ENCODE measurements at regions not wholly inside any gene's neighbourhood (a gene's known extent, or its start where the extent isn't known, plus 50 kb on each side); places are given as distances from the start of the nearest gene placed in this dataset.

DNA sequence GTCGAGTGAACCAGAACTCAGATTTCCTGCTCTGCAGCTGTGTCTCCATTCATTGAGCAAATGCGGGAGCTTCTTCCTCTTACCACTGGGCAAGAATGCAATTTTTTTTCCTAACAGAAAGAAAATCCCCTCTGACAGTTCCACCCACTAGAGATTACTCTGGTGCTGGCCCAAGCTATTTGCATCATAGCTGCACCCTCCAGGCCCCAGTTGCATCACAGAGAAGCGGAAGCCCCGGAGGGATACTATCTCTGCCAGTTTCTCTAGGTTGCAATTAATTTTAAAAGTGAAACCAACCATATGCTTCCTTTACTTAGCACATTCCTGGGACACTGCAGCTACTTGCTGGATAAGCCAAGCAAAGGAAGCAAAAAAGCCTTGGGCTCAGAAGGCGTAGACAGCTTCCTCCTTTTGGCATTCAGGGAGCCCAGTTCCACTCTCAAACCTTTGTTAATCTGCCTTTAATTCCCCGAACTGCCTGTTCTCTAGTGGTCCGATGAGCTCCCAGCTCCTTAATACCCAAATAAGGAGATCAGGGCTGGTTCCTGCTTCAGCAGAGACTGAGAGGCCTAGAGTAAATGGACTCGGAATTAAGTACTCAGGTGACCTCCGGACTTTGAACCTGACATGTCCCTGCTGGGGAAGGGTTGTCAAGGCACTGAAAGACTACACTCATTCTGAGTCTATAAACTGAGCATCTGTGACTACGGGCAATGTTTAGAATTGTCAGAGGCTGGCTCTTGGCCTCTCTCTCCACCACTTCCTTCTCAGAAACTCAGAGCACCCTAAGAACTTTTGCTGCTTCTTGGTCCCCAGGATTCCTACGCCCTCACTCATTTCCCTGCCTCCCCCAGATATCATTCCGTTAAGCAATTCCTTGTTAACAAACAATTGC lies 72.5 kb upstream of the TNFSF18 start:
- Histone ChIP-seq H3K4me2 (peak overlapping the region; percentile 45), H3K27ac (no peak overlapping the region), H3F3A (ENCODE audit: low read depth) (peaks cover 13% of the 10 kb centered on the region), H2AFZ (replicated peaks) (no peak overlapping the region), H3K27me3 (no peaks in the 10 kb centered on the region), H3K79me2 (ENCODE audit: low read depth) (no peaks in the 10 kb centered on the region), H3K4me3 (no peak overlapping the region), H4K20me1 (ENCODE audit: low read depth) (no peaks in the 10 kb centered on the region), H3K9ac (no peak overlapping the region), H3K36me3 (no peaks in the 10 kb centered on the region), H3K9me3 (ENCODE audit: low read depth) (no peaks in the 10 kb centered on the region), H3K4me1 (peaks cover 8% of the 10 kb centered on the region)
- Mint-ChIP-seq H3K4me3 (peak overlapping the region; percentile 28), H3K27me3 (ENCODE audit: insufficient read depth, low read depth) (peaks cover 2% of the 10 kb centered on the region), H3K36me3 (no peaks in the 10 kb centered on the region), H3K4me1 (peaks cover 14% of the 10 kb centered on the region), H3K27ac (peak overlapping the region; percentile 70), H3K9me3 (no peaks in the 10 kb centered on the region)
- no peak for TF ChIP-seq EZH2phosphoT487 (IDR thresholded peaks at IDR 0.05)
- TF ChIP-seq, protein P1, sequence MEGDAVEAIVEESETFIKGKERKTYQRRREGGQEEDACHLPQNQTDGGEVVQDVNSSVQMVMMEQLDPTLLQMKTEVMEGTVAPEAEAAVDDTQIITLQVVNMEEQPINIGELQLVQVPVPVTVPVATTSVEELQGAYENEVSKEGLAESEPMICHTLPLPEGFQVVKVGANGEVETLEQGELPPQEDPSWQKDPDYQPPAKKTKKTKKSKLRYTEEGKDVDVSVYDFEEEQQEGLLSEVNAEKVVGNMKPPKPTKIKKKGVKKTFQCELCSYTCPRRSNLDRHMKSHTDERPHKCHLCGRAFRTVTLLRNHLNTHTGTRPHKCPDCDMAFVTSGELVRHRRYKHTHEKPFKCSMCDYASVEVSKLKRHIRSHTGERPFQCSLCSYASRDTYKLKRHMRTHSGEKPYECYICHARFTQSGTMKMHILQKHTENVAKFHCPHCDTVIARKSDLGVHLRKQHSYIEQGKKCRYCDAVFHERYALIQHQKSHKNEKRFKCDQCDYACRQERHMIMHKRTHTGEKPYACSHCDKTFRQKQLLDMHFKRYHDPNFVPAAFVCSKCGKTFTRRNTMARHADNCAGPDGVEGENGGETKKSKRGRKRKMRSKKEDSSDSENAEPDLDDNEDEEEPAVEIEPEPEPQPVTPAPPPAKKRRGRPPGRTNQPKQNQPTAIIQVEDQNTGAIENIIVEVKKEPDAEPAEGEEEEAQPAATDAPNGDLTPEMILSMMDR (IDR thresholded peaks at IDR 0.05): no peak
- no peak for TF ChIP-seq EZH2 (IDR thresholded peaks at IDR 0.05)
- DNase-seq (ENCODE audit: low spot score): peak; percentile 65

DNA sequence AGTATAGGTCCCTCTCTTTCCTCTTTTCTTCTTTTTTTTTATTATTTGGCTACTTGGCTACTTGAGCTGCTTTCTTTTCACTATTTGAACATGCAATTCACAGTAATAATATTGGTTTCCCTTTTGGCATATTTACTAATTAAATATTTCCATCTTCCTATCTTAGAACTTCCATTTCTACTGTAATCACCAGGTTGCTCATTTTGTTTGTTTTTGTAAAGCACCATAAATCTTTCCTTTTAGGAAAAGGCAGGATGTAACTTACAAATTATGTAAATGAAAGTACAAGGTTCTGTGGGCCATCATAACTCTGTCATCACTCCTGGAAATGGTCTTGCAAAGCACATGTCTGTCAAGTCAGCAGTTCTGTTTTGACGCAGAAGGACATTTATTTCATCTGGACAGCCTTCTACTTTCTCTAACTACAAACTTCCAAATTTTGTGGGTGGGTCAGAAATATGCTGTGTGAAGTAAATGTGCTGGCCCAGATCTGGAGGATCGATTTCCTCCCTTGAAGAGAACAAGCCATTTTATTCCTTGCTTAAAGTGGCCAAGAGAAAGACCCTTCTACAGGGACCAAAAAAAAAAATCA lies 71.7 kb upstream of the TNFSF18 start:
- peak overlapping the region; percentile 43 for H3K27ac Mint-ChIP-seq
- no peak overlapping the region for H3K9ac ChIP-seq
- no peak overlapping the region for H2AFZ ChIP-seq (replicated peaks)
- peaks cover 14% of the 10 kb centered on the region for H3K4me1 Mint-ChIP-seq
- peaks cover 13% of the 10 kb centered on the region for H3F3A ChIP-seq (ENCODE audit: low read depth)
- no peak for DNase-seq (ENCODE audit: low spot score)
- no peaks in the 10 kb centered on the region for H3K36me3 Mint-ChIP-seq
- H4K20me1 ChIP-seq (ENCODE audit: low read depth): no peaks in the 10 kb centered on the region
- no peak overlapping the region for H3K27ac ChIP-seq
- no peaks in the 10 kb centered on the region for H3K79me2 ChIP-seq (ENCODE audit: low read depth)
- H3K36me3 ChIP-seq: no peaks in the 10 kb centered on the region
- H3K27me3 Mint-ChIP-seq (ENCODE audit: insufficient read depth, low read depth): peaks cover 2% of the 10 kb centered on the region
- no peaks in the 10 kb centered on the region for H3K27me3 ChIP-seq
- TF ChIP-seq, protein P1 (IDR thresholded peaks at IDR 0.05): no peak
- TF ChIP-seq EZH2phosphoT487 (IDR thresholded peaks at IDR 0.05) (no peak), EZH2 (IDR thresholded peaks at IDR 0.05) (no peak)
- peaks cover 8% of the 10 kb centered on the region for H3K4me1 ChIP-seq
- peak overlapping the region; percentile 45 for H3K4me2 ChIP-seq
- H3K9me3 ChIP-seq (ENCODE audit: low read depth): no peaks in the 10 kb centered on the region
- no peak overlapping the region for H3K4me3 ChIP-seq
- H3K4me3 Mint-ChIP-seq: no peak overlapping the region
- no peaks in the 10 kb centered on the region for H3K9me3 Mint-ChIP-seq

DNA sequence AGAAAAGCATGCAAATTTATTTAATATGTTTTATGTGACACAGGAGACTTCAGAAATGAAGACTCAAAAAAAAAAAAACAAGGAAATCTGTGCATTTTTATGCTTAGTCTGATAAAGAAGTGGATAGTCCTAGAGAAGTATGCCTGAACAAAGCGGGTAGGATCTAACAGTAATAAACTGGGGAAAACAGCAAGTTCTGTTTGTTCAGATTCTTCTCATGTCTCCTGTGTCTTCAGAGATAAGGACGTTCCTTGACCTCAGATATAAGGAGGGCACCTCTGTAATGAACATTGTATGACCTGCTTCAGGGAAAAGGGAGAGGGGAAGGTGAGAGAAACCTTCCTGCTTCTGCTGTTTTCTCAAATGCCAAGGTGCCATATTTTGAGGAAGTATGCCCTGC lies 67.7 kb upstream of the TNFSF18 start:
- Histone ChIP-seq H3F3A (ENCODE audit: low read depth) (peaks cover 11% of the 10 kb centered on the region), H2AFZ (replicated peaks) (no peak overlapping the region), H3K4me3 (no peak overlapping the region), H3K27me3 (no peaks in the 10 kb centered on the region), H3K9me3 (ENCODE audit: low read depth) (no peaks in the 10 kb centered on the region), H3K36me3 (no peaks in the 10 kb centered on the region), H3K79me2 (ENCODE audit: low read depth) (no peaks in the 10 kb centered on the region), H3K9ac (no peak overlapping the region), H4K20me1 (ENCODE audit: low read depth) (no peaks in the 10 kb centered on the region), H3K4me2 (no peak overlapping the region), H3K27ac (no peak overlapping the region), H3K4me1 (peaks cover 8% of the 10 kb centered on the region)
- DNase-seq (ENCODE audit: low spot score): no peak
- H3K4me1 Mint-ChIP-seq: peaks cover 11% of the 10 kb centered on the region
- TF ChIP-seq EZH2phosphoT487 (IDR thresholded peaks at IDR 0.05) (no peak), EZH2 (IDR thresholded peaks at IDR 0.05) (no peak)
- TF ChIP-seq, protein P1 (IDR thresholded peaks at IDR 0.05): no peak
- H3K27ac Mint-ChIP-seq: no peak overlapping the region
- H3K9me3 Mint-ChIP-seq: no peaks in the 10 kb centered on the region
- no peak overlapping the region for H3K4me3 Mint-ChIP-seq
- H3K27me3 Mint-ChIP-seq (ENCODE audit: insufficient read depth, low read depth): no peaks in the 10 kb centered on the region
- no peaks in the 10 kb centered on the region for H3K36me3 Mint-ChIP-seq
